ENCODE measurements at regions not wholly inside any gene's neighbourhood (a gene's known extent, or its start where the extent isn't known, plus 50 kb on each side); places are given as distances from the start of the nearest gene placed in this dataset.

- in situ Hi-C loops (cut with MboI; ENCODE audit: low sequenced_read_pairs, unreplicated experiment) = no loop called here
- no peak for TF ChIP-seq CTCF (IDR thresholded peaks at IDR 0.05; ENCODE audit: borderline replicate concordance, control extremely low read depth, extremely low read depth, insufficient read depth, missing control alignments)
- no peak for DNase-seq (ENCODE audit: low spot score)
Measured at GRCh38 chr10:78572565-78572964, 496.2 kb upstream of the ZMIZ1 start.

GRCh38 chr10:78574547-78574946 is 494.2 kb upstream of the ZMIZ1 start:
- no peak for TF ChIP-seq CTCF (IDR thresholded peaks at IDR 0.05; ENCODE audit: borderline replicate concordance, control extremely low read depth, extremely low read depth, insufficient read depth, missing control alignments)
- no peak for DNase-seq (ENCODE audit: low spot score)
- in situ Hi-C loops (cut with MboI; ENCODE audit: low sequenced_read_pairs, unreplicated experiment) = no loop called here

GRCh38 chr10:78575400-78575799 is 493.4 kb upstream of the ZMIZ1 start:
- no peak for TF ChIP-seq CTCF (IDR thresholded peaks at IDR 0.05; ENCODE audit: borderline replicate concordance, control extremely low read depth, extremely low read depth, insufficient read depth, missing control alignments)
- DNase-seq (ENCODE audit: low spot score) = no peak
- in situ Hi-C loops (cut with MboI; ENCODE audit: low sequenced_read_pairs, unreplicated experiment) = no loop called here

- no peak for DNase-seq (ENCODE audit: low spot score)
- in situ Hi-C loops (cut with MboI; ENCODE audit: low sequenced_read_pairs, unreplicated experiment) = no loop called here
- TF ChIP-seq CTCF (IDR thresholded peaks at IDR 0.05; ENCODE audit: borderline replicate concordance, control extremely low read depth, extremely low read depth, insufficient read depth, missing control alignments) = no peak
Measured at GRCh38 chr10:78576276-78576675, 492.5 kb upstream of the ZMIZ1 start.

DNA sequence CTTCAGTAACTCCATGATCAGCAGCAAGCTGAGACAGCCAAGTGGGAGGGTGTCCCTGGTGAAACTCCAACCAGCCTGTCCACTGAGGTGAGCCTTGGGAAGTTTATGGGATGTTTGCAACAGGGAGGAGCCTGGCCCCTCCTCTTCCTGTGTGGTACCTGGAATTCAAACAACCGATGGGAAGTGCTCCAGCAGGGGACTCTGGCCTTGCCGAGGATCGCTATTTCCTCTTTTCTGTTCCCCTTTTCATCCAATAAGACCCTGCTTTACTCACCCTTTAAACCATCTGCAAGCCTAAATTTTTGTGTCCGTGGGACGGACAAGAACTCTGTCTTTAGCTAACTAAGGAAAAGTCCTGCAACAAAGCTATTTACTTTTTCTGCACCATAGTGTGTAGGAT is 491.1 kb upstream of the ZMIZ1 start:
- in situ Hi-C loops (cut with MboI; ENCODE audit: low sequenced_read_pairs, unreplicated experiment) = no loop called here
- DNase-seq (ENCODE audit: low spot score) = no peak
- TF ChIP-seq CTCF (IDR thresholded peaks at IDR 0.05; ENCODE audit: borderline replicate concordance, control extremely low read depth, extremely low read depth, insufficient read depth, missing control alignments) = no peak

DNA sequence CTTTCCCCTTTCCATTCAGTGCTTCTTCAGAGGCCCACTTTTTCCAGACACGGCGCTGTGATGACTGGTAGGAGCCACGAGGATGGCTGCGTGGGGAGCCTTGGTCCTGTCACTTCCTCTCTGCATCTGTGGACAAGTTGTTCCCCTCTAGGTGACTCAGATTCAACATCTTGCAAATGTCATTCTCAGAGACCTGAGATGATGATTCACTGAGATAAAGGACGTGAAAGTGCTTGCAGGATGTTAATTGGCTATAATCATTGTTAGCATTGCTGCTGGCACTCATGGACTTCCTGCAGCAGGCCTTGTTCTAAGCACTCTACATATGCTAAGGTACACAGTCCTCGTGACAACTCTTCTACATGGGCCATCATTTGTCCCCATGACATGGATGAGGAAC is 489.8 kb upstream of the ZMIZ1 start:
- TF ChIP-seq CTCF (IDR thresholded peaks at IDR 0.05; ENCODE audit: borderline replicate concordance, control extremely low read depth, extremely low read depth, insufficient read depth, missing control alignments) = no peak
- no peak for DNase-seq (ENCODE audit: low spot score)
- in situ Hi-C loops (cut with MboI; ENCODE audit: low sequenced_read_pairs, unreplicated experiment) = no loop called here

DNA sequence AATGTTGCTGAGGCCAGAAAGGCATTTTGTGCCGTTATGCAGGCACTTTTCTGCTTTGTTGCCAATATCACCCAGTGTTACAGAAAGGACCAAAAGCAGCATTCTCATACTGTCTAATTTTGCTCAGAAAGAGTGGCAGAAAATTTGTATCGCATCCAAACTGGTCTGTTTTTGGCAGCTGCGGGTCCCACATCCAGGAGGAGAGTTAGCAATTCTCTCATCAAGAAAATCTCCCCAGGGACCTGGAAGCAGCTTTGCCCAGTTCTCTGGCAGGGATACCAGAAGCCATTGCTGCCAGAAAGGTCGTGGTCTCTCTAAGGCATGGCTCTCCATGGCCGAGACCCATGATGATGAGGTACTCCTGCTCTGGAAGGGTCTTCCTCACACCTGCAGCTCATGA is 489.2 kb upstream of the ZMIZ1 start:
- no peak for DNase-seq (ENCODE audit: low spot score)
- in situ Hi-C loops (cut with MboI; ENCODE audit: low sequenced_read_pairs, unreplicated experiment) = no loop called here
- TF ChIP-seq CTCF (IDR thresholded peaks at IDR 0.05; ENCODE audit: borderline replicate concordance, control extremely low read depth, extremely low read depth, insufficient read depth, missing control alignments) = no peak

All from GM13976 (cell line).